ENCODE measurements at regions not wholly inside any gene's neighbourhood (a gene's known extent, or its start where the extent isn't known, plus 50 kb on each side); places are given as distances from the start of the nearest gene placed in this dataset.

DNA sequence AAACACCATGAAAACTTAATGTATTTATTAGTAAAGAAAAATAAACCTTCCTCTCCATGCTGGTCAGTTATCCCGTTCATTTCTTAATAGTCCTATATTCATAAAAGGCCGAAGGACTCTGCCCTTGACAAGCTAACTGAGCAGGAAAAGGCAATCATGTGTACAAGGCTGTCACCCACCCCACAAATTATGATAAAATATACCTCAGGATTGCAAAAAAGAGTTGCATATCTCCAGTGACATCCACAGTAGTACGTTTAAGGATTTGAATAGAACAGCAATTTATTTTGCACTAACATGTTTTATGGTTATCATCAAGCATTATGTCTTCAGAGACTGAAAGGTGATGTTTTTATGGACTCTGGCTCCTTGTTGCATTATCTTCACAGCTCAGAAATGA lies 157.6 kb downstream of the FOXB1 start:
- no peak for TF ChIP-seq CTCF (IDR thresholded peaks at IDR 0.05)
- peaks cover 4% of the 10 kb centered on the region for H3K9me3 Mint-ChIP-seq (ENCODE audit: unreplicated experiment)
- peaks cover 17% of the 10 kb centered on the region for H3K27me3 Mint-ChIP-seq (ENCODE audit: unreplicated experiment)
- DNase-seq (ENCODE audit: extremely low spot score, unreplicated experiment), result no peak
- no peak overlapping the region for H3K27ac Mint-ChIP-seq (ENCODE audit: unreplicated experiment)
- no peak overlapping the region for H3K4me3 Mint-ChIP-seq (ENCODE audit: unreplicated experiment)
- no peaks in the 10 kb centered on the region for H3K36me3 Mint-ChIP-seq (ENCODE audit: unreplicated experiment)
- H3K4me1 Mint-ChIP-seq (ENCODE audit: unreplicated experiment), result no peaks in the 10 kb centered on the region

GRCh38 chr15:60162251-60162967 lies 158.3 kb downstream of the FOXB1 start:
- H3K4me3 Mint-ChIP-seq (ENCODE audit: unreplicated experiment), result no peak overlapping the region
- no peak for DNase-seq (ENCODE audit: extremely low spot score, unreplicated experiment)
- peaks cover 17% of the 10 kb centered on the region for H3K27me3 Mint-ChIP-seq (ENCODE audit: unreplicated experiment)
- no peak overlapping the region for H3K27ac Mint-ChIP-seq (ENCODE audit: unreplicated experiment)
- H3K9me3 Mint-ChIP-seq (ENCODE audit: unreplicated experiment), result peaks cover 4% of the 10 kb centered on the region
- no peak for TF ChIP-seq CTCF (IDR thresholded peaks at IDR 0.05)
- no peaks in the 10 kb centered on the region for H3K36me3 Mint-ChIP-seq (ENCODE audit: unreplicated experiment)
- H3K4me1 Mint-ChIP-seq (ENCODE audit: unreplicated experiment), result no peaks in the 10 kb centered on the region

DNA sequence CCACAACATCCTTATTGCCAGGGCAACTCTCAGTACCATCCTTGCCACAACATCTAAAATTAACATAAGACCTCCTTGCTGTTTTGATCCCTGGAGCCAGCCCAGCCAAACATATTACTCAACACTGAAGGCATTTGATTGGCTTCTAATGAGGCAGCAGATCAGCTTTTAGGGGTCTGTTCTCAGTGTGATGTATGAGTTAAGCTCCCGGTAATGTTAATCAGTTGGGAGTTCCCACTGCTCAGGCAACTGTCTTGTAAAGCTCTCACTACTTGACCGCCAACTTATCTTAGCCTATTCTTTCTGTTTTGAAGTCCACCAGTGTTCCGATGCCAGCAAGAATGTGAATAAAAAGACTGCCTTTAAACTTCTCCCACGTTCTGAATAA lies 158.9 kb downstream of the FOXB1 start:
- Mint-ChIP-seq H3K4me1 (ENCODE audit: unreplicated experiment) (no peaks in the 10 kb centered on the region), H3K27me3 (ENCODE audit: unreplicated experiment) (peaks cover 17% of the 10 kb centered on the region), H3K36me3 (ENCODE audit: unreplicated experiment) (no peaks in the 10 kb centered on the region), H3K4me3 (ENCODE audit: unreplicated experiment) (no peak overlapping the region), H3K27ac (ENCODE audit: unreplicated experiment) (no peak overlapping the region), H3K9me3 (ENCODE audit: unreplicated experiment) (peaks cover 4% of the 10 kb centered on the region)
- TF ChIP-seq CTCF (IDR thresholded peaks at IDR 0.05), result no peak
- no peak for DNase-seq (ENCODE audit: extremely low spot score, unreplicated experiment)

DNA sequence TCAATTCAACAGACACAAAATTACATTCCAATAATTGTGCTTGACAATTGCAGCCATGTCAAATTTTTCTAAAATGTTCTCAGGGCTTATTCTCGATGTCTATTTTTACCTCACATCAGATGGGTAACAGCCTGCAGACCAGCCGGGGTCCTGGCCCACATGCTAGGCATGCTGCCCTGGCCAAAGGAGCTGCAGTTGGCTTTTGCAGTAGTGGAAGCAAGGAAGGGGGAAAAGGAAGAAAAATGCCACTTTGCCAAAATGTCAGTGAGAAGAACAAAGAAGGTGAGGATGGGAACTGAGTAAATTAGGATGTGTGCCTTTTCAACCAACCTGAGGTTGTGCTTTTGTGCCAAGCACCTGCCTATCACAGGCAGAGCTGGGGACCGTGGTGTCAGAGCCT lies 161.0 kb downstream of the FOXB1 start:
- no peak for TF ChIP-seq CTCF (IDR thresholded peaks at IDR 0.05)
- no peak for DNase-seq (ENCODE audit: extremely low spot score, unreplicated experiment)
- peaks cover 8% of the 10 kb centered on the region for H3K27me3 Mint-ChIP-seq (ENCODE audit: unreplicated experiment)
- H3K27ac Mint-ChIP-seq (ENCODE audit: unreplicated experiment), result no peak overlapping the region
- no peaks in the 10 kb centered on the region for H3K36me3 Mint-ChIP-seq (ENCODE audit: unreplicated experiment)
- peaks cover 4% of the 10 kb centered on the region for H3K9me3 Mint-ChIP-seq (ENCODE audit: unreplicated experiment)
- H3K4me3 Mint-ChIP-seq (ENCODE audit: unreplicated experiment), result no peak overlapping the region
- H3K4me1 Mint-ChIP-seq (ENCODE audit: unreplicated experiment), result no peaks in the 10 kb centered on the region

- Mint-ChIP-seq H3K27ac (ENCODE audit: unreplicated experiment) (no peak overlapping the region), H3K4me1 (ENCODE audit: unreplicated experiment) (no peaks in the 10 kb centered on the region), H3K9me3 (ENCODE audit: unreplicated experiment) (no peaks in the 10 kb centered on the region), H3K4me3 (ENCODE audit: unreplicated experiment) (no peak overlapping the region), H3K27me3 (ENCODE audit: unreplicated experiment) (peaks cover 16% of the 10 kb centered on the region), H3K36me3 (ENCODE audit: unreplicated experiment) (no peaks in the 10 kb centered on the region)
- TF ChIP-seq CTCF (IDR thresholded peaks at IDR 0.05), result no peak
- no peak for DNase-seq (ENCODE audit: extremely low spot score, unreplicated experiment)
Measured at GRCh38 chr15:60172143-60172542, 168.0 kb downstream of the FOXB1 start.

All from osteocyte (in vitro differentiated cells).